NCI-H2227 treated with DMSO at 0.1 percent for 48 hours (cell line): ENCODE measurements at regions not wholly inside any gene's neighbourhood (a gene's known extent, or its start where the extent isn't known, plus 50 kb on each side); places are given as distances from the start of the nearest gene placed in this dataset.
A peak's percentile ranks its signal among the peaks of the same experiment; 100 is the strongest.
"Not testable (repeated sequence)": the region's sequence is repeated elsewhere in the genome, so short reads cannot be mapped to it uniquely, and the experiment has no call there.

Experiments
- DNase-seq: peaks from one replicate; lab custom pipeline; 2025; lab: John Stamatoyannopoulos, UW

GRCh38 chr6:18527836-18528743 is 140.9 kb downstream of the RNF144B start:
- DNase-seq, result peak; percentile 6

GRCh38 chr6:18530201-18530600 is 143.1 kb downstream of the RNF144B start:
- no peak for DNase-seq

GRCh38 chr6:18532139-18532538 is 145.0 kb downstream of the RNF144B start:
- no peak for DNase-seq

GRCh38 chr6:18533793-18534192 is 146.6 kb downstream of the RNF144B start:
- DNase-seq, result no peak

- DNase-seq, result no peak
Measured at GRCh38 chr6:18536591-18537055, 149.5 kb downstream of the RNF144B start.

- no peak for DNase-seq
Measured at GRCh38 chr6:18538315-18538714, 151.2 kb downstream of the RNF144B start.

GRCh38 chr6:18543051-18543450 is 155.9 kb downstream of the RNF144B start:
- DNase-seq, result no peak

- not testable (repeated sequence) for DNase-seq
Measured at GRCh38 chr6:18545142-18545541, 158.0 kb downstream of the RNF144B start.

GRCh38 chr6:18545726-18546125 is 158.6 kb downstream of the RNF144B start:
- no peak for DNase-seq

- no peak for DNase-seq
Measured at GRCh38 chr6:18550119-18550518, 163.0 kb downstream of the RNF144B start.

- no peak for DNase-seq
Measured at GRCh38 chr6:18551228-18551627, 164.1 kb downstream of the RNF144B start.

GRCh38 chr6:18555750-18556149 is 168.6 kb downstream of the RNF144B start:
- no peak for DNase-seq

GRCh38 chr6:18561037-18561750 is 174.0 kb downstream of the RNF144B start:
- DNase-seq, result no peak

GRCh38 chr6:18562726-18563125 is 175.6 kb downstream of the RNF144B start:
- no peak for DNase-seq

GRCh38 chr6:18564775-18565174 is 177.6 kb downstream of the RNF144B start:
- no peak for DNase-seq

GRCh38 chr6:18565231-18565630 is 178.1 kb downstream of the RNF144B start:
- DNase-seq, result no peak

- no peak for DNase-seq
Measured at GRCh38 chr6:18567380-18567779, 180.2 kb downstream of the RNF144B start.

GRCh38 chr6:18577491-18577890 is 190.3 kb downstream of the RNF144B start:
- DNase-seq, result no peak

GRCh38 chr6:18579166-18579565 is 192.0 kb downstream of the RNF144B start:
- DNase-seq, result no peak

GRCh38 chr6:18579869-18580268 is 192.7 kb downstream of the RNF144B start:
- DNase-seq, result no peak

GRCh38 chr6:18584372-18584771 is 197.2 kb downstream of the RNF144B start:
- DNase-seq, result no peak

GRCh38 chr6:18585032-18585573 is 198.0 kb downstream of the RNF144B start:
- DNase-seq, result no peak

GRCh38 chr6:18586133-18586532 is 199.0 kb downstream of the RNF144B start:
- no peak for DNase-seq
